Esophagus muscularis mucosa (tissue), 3 donors: ENCODE measurements at regions not wholly inside any gene's neighbourhood (a gene's known extent, or its start where the extent isn't known, plus 50 kb on each side); places are given as distances from the start of the nearest gene placed in this dataset.

Experiments
- CTCF ChIP-seq, 3 experiments: fragments of 200-600 bp in 2 of 3; fragments of 450-650 bp in 1 of 3; sonication (generic) in 2 of 3; IDR thresholded peaks; one replicate each; pipeline ENCODE4 v1.5.1; 2017 to 2019; ENCODE audit warnings: antibody characterized with exemption in 3 of 3, mild to moderate bottlenecking in 2 of 3, moderate library complexity in 1 of 3
- POLR2A ChIP-seq: fragments of 450-650 bp; IDR thresholded peaks from one replicate; pipeline ENCODE4 v1.6.1; 2017; ENCODE audit warnings: antibody characterized with exemption, moderate library complexity, mild to moderate bottlenecking, low read depth
- POLR2AphosphoS5 ChIP-seq, 2 donors: sonication (generic); formaldehyde crosslinking; IDR thresholded peaks; one replicate each; pipeline ENCODE4 v1.6.1; 2017; ENCODE audit warnings: antibody characterized with exemption in 2 of 2

GRCh38 chr12:115243933-115244628, 560.1 kb upstream of the TBX3 start:
- TF ChIP-seq CTCF (IDR thresholded peaks at IDR 0.05) (no peak), POLR2A (no peak), POLR2AphosphoS5 (IDR thresholded peaks at IDR 0.05) (no peak)
